ENCODE measurements at regions not wholly inside any gene's neighbourhood (a gene's known extent, or its start where the extent isn't known, plus 50 kb on each side); places are given as distances from the start of the nearest gene placed in this dataset.

DNA sequence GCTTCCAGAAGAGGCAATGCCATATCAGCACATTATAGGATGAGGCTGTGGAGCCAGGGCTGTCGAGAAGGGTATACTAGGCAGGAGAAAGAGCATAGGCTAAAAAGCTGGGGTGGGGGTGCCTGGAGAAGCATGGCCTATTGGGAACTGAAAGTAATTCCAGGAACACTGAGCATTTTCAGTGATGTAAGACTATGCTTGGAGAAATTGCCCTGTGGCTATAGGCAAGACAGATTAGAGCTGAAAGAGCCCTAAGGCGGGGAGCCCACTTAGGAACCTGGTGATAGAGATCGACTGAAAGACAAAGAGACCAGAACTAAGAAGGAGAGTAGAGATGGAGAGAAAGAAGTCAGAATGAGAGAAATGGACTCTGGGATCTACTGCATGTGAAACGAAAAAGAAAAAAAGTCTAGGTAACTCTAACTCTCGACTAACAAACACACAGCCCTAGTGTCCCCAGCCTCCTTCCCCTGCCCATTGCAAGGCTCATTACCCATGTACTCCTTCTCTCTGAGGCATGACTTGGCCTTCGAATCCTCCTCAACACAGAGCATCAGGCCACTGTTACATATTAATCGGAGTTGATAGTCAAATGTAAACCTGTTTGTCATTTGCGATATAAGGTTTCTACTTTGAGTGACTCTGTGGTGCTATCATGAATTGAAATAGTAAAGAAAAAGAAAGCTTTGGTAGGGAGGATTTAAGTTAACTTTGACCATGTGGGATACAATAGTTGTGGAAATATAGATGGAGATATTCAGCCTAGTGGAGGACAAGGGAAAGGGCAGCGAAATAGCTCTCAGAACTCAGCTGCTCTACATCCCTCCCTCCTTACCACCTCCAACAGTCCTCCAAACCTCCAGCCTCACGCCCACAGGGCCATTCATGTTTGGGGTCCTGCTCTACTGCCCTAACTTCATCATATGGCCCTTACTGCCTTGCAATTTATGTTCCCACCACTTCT is 52.3 kb upstream of the BMAL1 start:
- DNase-seq, result no peak

DNA sequence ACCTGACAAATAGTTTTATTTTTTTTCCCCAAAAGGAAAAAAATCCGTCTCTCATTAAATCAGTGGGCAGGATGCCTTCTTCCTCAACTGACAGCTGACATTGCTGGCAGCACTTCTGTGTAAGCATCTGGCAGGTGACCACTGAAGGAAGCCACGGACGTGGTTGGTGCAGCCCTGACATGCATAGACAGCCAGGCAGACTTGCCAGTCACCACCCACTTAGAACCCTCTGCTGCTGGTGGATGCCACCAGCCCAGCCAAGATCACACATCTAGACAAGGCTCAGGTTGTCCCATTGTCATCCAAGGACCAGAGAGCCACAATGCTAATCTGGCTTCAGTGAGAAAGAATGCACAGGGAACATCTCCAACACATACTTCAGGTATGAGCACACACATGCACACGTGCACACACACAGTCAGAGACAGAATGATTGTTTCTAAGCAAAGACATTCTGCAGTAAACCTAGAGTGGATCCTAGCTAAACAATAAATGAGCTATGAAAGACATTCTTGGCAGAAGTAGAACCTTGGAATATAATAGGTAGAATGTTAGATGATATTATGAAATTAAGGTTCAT is 49.8 kb upstream of the BMAL1 start:
- no peak for DNase-seq

Measured in NCI-H526 (cell line).